NB4 (cell line): ENCODE measurements at regions not wholly inside any gene's neighbourhood (a gene's known extent, or its start where the extent isn't known, plus 50 kb on each side); places are given as distances from the start of the nearest gene placed in this dataset.

Experiments
- DNase-seq: peaks from one replicate; pipeline ENCODE4 v3.0.0; 2010; ENCODE audit warnings: low read depth
- H3K4me3 ChIP-seq: one replicate; pipeline ENCODE4 v1.5.1; 2011; ENCODE audit warnings: mild to moderate bottlenecking, low read depth, low read length, moderate library complexity
- MAX ChIP-seq: IDR thresholded peaks from 2 replicates; pipeline ENCODE4 v1.6.1; 2011; ENCODE audit warnings: low read depth, low read length
- MYC ChIP-seq: IDR thresholded peaks from 2 replicates; pipeline ENCODE4 v1.6.1; 2011; ENCODE audit warnings: low read depth, low read length
- POLR2A ChIP-seq: IDR thresholded peaks from 2 replicates; pipeline ENCODE4 v1.6.1; 2011; ENCODE audit warnings: mild to moderate bottlenecking; ENCODE audit not compliant: insufficient read length; ENCODE audit errors: extremely low read depth
- TF ChIP-seq, protein P1 (sequence below): IDR thresholded peaks from one replicate; pipeline ENCODE4 v1.5.1; 2012; ENCODE audit warnings: low read depth, low read length

DNA sequence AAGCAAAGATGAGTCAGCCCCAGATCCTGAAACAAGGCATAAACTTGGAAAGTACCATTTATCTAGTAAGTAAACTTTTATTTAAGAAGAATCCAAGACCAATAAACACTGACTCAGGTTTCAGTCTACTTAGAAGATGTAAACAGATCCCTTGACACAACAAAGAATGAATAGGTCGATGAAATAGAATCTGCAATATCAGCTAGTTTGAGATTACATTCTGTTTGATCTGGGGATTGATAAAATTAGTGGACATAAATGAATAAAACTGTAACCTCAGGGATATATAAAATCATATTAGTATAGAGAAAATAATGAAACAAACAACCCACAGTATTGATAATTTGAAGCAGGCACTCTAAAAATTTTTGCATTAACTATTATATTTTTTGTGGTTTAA, 708.9 kb downstream of the FAM181B start:
- H3K4me3 ChIP-seq = no peak overlapping the region
- no peak for DNase-seq
- no peak for TF ChIP-seq POLR2A
- TF ChIP-seq MAX = no peak
- TF ChIP-seq, protein P1, sequence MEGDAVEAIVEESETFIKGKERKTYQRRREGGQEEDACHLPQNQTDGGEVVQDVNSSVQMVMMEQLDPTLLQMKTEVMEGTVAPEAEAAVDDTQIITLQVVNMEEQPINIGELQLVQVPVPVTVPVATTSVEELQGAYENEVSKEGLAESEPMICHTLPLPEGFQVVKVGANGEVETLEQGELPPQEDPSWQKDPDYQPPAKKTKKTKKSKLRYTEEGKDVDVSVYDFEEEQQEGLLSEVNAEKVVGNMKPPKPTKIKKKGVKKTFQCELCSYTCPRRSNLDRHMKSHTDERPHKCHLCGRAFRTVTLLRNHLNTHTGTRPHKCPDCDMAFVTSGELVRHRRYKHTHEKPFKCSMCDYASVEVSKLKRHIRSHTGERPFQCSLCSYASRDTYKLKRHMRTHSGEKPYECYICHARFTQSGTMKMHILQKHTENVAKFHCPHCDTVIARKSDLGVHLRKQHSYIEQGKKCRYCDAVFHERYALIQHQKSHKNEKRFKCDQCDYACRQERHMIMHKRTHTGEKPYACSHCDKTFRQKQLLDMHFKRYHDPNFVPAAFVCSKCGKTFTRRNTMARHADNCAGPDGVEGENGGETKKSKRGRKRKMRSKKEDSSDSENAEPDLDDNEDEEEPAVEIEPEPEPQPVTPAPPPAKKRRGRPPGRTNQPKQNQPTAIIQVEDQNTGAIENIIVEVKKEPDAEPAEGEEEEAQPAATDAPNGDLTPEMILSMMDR = no peak
- TF ChIP-seq MYC = no peak

- no peak overlapping the region for H3K4me3 ChIP-seq
- no peak for DNase-seq
- TF ChIP-seq MYC (no peak), MAX (no peak), POLR2A (no peak)
- TF ChIP-seq, protein P1 = no peak
Measured at GRCh38 chr11:82012276-82012675, 721.4 kb downstream of the FAM181B start.

DNA sequence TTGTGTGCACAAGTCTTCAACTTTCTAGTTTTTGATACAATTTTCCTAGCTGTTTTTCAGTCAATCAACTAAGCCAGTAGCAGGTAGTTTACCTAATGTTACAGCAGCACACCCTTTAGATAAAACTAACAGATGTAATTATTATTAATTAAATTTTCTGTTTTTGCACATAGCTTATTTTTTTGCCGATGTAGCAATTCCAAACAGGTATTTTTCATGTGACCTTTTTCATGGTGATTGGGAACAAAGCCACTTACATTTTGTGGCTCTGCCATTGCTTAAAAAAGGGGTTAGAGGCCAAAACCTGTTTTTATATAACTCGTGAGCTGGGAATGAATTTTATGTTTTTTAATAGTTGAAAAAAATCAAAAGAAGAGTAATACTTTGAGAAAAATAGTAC, 724.5 kb downstream of the FAM181B start:
- TF ChIP-seq, protein P1 = no peak
- TF ChIP-seq POLR2A (no peak), MAX (no peak), MYC (no peak)
- DNase-seq = no peak
- H3K4me3 ChIP-seq = no peak overlapping the region

- no peak overlapping the region for H3K4me3 ChIP-seq
- DNase-seq = no peak
- TF ChIP-seq MYC = no peak
- no peak for TF ChIP-seq MAX
- TF ChIP-seq POLR2A = no peak
- TF ChIP-seq, protein P1 = no peak
Measured at GRCh38 chr11:82007521-82007920, 726.1 kb downstream of the FAM181B start.

GRCh38 chr11:82004537-82005213, 729.0 kb downstream of the FAM181B start:
- H3K4me3 ChIP-seq = no peak overlapping the region
- no peak for DNase-seq
- TF ChIP-seq MYC (no peak), MAX (no peak), POLR2A (no peak)
- TF ChIP-seq, protein P1 = no peak
